ENCODE measurements at regions not wholly inside any gene's neighbourhood (a gene's known extent, or its start where the extent isn't known, plus 50 kb on each side); places are given as distances from the start of the nearest gene placed in this dataset.

GRCh38 chr10:33812586-33812985 lies 478.1 kb upstream of the NRP1 start:
- DNase-seq (ENCODE audit: low spot score), result no peak

- DNase-seq (ENCODE audit: low spot score), result no peak
Measured at GRCh38 chr10:33810986-33811385, 476.5 kb upstream of the NRP1 start.

- no peak for DNase-seq (ENCODE audit: low spot score)
Measured at GRCh38 chr10:33809732-33810131, 475.3 kb upstream of the NRP1 start.

GRCh38 chr10:33808475-33808874 lies 474.0 kb upstream of the NRP1 start:
- peak; percentile 81 for DNase-seq (ENCODE audit: low spot score)

- no peak for DNase-seq (ENCODE audit: low spot score)
Measured at GRCh38 chr10:33807531-33808359, 473.3 kb upstream of the NRP1 start.

DNA sequence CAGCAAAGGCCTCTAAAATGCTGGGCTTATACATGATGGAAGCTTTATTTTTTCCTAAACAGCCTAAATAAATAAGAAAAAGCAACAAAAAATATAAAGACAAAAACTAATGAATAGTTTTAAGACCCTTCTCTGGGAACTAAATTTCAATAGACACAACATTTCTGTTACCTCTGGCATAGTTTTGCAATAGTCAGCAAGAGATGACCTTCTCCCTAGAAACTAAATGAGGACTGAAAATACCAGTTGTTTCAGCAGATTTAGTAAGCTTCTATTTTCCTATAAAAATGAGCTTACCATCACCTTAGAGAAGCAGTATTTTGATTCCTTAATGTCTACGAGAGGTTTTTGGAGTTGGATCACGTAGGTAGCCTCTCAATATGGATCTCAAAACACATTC lies 471.4 kb upstream of the NRP1 start:
- no peak for DNase-seq (ENCODE audit: low spot score)

DNA sequence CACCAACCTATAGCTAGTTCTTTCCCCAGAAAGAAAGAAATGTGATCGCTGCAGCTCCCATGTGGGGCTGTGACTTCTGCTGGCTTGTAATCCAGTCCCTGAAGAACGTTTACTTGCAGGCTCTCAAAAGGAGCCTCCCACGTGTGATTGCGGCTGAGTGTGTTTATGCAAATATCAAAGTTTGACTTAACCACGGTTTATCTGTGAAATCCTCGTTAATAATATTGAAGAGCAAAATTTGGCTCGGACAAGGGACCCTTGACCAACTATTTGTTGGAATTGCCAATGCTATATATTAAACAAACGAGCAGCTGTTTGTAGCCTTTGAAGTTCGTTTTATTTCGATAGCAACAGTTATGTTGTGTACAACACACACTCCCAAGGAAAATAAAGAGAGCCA lies 470.1 kb upstream of the NRP1 start:
- DNase-seq (ENCODE audit: low spot score), result no peak

- DNase-seq (ENCODE audit: low spot score), result peak; percentile 96
Measured at GRCh38 chr10:33803248-33803647, 468.8 kb upstream of the NRP1 start.

- peak; percentile 33 for DNase-seq (ENCODE audit: low spot score)
Measured at GRCh38 chr10:33802566-33802965, 468.1 kb upstream of the NRP1 start.

DNA sequence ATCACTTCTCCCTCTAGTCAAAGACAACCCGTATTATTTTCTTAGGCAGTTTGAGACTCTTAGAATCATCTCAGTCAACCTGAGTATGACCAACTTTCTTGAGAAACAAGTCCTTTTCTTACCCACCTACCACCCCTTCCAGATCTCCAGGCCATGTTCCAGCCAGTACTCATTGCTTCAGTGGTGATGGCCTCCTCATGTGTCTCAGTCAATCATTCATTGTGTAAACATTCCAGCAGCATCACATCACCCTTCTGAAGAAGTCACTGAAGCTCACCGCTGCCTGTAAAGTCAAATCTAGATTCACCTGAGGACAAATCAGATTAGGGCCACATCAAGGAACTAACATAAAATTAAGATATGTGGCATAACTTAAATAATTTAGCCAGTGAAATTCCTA lies 467.2 kb upstream of the NRP1 start:
- DNase-seq (ENCODE audit: low spot score), result peak; percentile 97

GRCh38 chr10:33800986-33801385 lies 466.5 kb upstream of the NRP1 start:
- peak; percentile 48 for DNase-seq (ENCODE audit: low spot score)

- DNase-seq (ENCODE audit: low spot score), result no peak
Measured at GRCh38 chr10:33800545-33800944, 466.1 kb upstream of the NRP1 start.

- DNase-seq (ENCODE audit: low spot score), result no peak
Measured at GRCh38 chr10:33799944-33800323, 465.5 kb upstream of the NRP1 start.

GRCh38 chr10:33799281-33799943 lies 464.9 kb upstream of the NRP1 start:
- peak; percentile 25 for DNase-seq (ENCODE audit: low spot score)

GRCh38 chr10:33798754-33799153 lies 464.3 kb upstream of the NRP1 start:
- DNase-seq (ENCODE audit: low spot score), result no peak

DNA sequence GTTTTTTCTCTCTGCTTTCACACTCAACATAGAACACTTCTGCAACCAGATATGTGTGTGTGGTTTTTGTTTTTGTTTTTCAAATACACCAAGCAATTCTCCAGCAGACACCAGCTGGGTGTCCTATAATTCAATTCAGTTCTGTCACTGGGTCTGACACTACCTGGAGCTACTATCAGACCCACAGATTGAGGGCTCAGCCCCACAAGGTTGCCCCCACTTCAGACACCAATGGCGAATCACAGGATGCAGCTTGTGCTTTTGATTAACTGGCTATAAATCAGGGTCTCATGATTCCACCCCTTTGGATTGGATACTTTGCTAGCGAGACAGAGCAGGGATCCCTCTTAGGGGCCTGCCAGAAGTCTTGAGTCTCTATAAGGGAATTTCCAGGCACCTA lies 462.2 kb upstream of the NRP1 start:
- no peak for DNase-seq (ENCODE audit: low spot score)

DNA sequence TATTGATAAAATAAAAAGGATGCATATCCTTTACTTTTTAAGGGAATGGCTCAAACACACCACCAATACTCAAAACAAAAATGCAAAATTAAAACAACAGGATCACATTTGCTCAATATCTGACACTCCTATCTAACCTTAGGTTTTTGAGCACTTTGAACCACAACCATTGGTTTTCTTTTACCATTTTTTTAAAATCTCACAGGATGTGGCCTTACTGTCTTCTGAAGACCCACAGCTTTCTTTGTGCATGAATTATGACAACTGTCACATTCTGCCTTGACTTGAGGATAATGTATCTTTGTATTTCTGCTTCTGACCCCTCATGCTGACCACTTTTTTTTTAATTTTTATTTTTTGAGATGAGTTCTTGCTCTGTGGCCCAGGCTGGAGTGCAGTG lies 461.1 kb upstream of the NRP1 start:
- no peak for DNase-seq (ENCODE audit: low spot score)

- DNase-seq (ENCODE audit: low spot score), result no peak
Measured at GRCh38 chr10:33794460-33794859, 460.0 kb upstream of the NRP1 start.

DNA sequence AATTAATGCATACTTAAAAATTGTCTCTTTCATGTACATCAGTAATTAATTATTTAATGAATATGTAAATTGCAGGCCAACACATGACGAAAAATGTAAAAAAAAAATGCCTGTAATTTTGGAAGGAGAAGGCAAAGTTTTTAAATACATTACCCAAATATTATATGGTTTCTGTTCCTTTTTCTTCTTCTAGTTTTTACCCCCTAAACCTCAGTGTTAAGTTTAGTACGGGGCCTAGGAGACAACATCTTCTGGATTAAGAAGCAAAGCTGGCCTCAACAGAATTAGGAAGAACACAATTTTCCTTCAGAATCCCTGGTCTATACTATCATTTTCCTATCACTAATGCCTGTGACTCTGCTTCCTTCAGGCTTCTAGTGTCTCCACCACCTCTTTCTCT lies 459.3 kb upstream of the NRP1 start:
- no peak for DNase-seq (ENCODE audit: low spot score)

DNA sequence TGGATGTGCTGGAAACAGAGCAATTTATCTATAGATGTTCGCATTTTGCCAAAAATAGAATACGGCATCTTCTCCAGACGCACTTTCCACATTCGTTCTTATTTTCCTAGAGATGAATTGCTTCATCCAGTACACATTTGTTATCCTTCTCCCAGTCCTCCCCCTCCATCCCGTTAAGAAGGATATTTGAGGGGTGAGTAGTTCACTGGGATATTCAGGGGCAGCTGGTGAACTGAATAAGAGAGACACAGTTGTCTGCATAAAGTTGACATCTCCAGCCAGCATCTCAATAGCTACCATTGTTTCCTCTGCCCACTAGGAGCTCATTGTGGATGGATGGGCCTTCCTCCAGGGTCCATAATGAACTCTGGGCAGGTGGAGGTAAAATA lies 456.8 kb upstream of the NRP1 start:
- no peak for DNase-seq (ENCODE audit: low spot score)

- no peak for DNase-seq (ENCODE audit: low spot score)
Measured at GRCh38 chr10:33790521-33791271, 456.2 kb upstream of the NRP1 start.

DNA sequence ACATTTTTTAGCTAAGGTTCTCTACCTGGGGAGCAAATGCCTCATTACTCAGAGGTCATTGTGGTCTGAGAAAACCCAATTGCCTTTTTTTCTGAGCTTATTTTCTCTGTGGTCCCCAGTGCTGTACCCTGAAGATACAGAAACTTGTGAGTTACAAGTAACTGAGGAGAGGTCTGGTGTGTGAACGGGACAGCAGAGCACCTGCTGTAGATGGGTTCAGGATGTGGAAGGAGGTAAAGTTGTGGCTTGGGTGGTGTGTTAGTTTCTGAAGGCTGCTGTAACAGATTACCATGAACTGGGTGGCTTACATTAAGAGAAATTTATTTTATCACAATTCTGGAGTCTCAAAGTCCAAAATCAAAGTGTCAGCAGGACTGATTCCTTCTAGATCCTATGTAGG lies 449.1 kb upstream of the NRP1 start:
- DNase-seq (ENCODE audit: low spot score), result no peak

- no peak for DNase-seq (ENCODE audit: low spot score)
Measured at GRCh38 chr10:33783078-33783477, 448.6 kb upstream of the NRP1 start.

All from kidney tubule cell (primary cell).